GM12873 (cell line): ENCODE measurements at regions not wholly inside any gene's neighbourhood (a gene's known extent, or its start where the extent isn't known, plus 50 kb on each side); places are given as distances from the start of the nearest gene placed in this dataset.

Source experiments
- TF ChIP-seq, protein P1 (sequence below): IDR thresholded peaks from 2 replicates; pipeline ENCODE4 v1.5.1; 2012; ENCODE audit warnings: low read depth, mild to moderate bottlenecking, moderate library complexity, low read length, control low read depth; ENCODE audit not compliant: insufficient read depth; ENCODE audit errors: missing control alignments

DNA sequence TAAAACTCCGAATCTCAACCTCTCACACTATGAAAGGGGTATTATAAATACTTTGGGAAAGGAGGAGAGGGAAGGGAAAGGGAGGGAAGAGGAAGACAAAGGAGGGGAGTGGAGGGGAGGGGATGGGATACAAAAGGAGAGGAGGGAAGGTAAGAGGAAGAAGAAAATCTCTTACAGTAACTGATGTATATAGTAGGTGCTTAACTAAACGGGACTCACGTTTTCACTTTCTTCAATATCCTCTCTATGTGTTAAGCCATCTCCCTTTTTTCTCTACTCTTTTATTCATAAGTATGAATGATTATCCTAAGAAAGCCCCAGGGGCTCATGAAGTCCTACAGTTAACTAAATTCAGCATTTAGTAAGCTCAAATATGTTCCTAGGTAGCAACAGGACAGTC is 729.6 kb upstream of the NR2F2 start:
- TF ChIP-seq, protein P1, sequence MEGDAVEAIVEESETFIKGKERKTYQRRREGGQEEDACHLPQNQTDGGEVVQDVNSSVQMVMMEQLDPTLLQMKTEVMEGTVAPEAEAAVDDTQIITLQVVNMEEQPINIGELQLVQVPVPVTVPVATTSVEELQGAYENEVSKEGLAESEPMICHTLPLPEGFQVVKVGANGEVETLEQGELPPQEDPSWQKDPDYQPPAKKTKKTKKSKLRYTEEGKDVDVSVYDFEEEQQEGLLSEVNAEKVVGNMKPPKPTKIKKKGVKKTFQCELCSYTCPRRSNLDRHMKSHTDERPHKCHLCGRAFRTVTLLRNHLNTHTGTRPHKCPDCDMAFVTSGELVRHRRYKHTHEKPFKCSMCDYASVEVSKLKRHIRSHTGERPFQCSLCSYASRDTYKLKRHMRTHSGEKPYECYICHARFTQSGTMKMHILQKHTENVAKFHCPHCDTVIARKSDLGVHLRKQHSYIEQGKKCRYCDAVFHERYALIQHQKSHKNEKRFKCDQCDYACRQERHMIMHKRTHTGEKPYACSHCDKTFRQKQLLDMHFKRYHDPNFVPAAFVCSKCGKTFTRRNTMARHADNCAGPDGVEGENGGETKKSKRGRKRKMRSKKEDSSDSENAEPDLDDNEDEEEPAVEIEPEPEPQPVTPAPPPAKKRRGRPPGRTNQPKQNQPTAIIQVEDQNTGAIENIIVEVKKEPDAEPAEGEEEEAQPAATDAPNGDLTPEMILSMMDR = no peak

DNA sequence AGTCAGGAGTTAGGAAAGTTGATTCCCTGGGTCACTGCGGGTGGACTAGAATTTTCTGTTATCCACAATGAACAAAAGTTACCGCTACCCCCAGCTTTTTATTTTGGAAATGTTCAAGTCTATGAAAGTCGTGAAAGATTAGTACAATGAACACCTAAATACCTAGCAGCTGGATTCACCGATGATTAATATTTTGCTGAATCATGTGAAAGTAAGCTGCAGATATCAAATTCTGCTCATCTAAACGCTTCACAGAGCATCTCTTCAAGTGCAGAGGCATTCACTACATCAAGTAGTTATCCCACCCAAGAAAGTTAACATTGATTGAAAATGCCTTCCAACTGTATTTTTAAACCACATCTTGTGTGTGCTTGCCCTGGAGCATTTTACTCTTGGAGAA is 729.0 kb upstream of the NR2F2 start:
- TF ChIP-seq, protein P1 = no peak

DNA sequence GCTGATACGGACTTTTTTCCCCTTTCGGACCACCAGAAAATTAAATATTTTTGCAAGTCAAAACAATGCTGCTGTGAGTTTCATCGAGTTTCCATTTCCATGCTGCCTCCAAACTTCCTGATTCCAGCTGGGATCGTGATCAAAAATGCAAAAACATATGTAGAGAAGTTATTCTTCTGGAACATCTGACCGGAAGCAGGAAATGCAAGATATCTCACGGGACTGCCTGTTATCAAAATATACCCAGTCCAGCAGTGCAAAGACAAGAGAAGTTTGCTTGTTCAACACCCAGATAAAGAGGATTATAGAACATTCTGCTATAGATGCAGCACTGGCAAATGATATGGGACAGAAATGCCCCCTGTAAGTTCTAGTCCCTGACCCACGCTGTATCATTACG is 726.7 kb upstream of the NR2F2 start:
- TF ChIP-seq, protein P1 = no peak

DNA sequence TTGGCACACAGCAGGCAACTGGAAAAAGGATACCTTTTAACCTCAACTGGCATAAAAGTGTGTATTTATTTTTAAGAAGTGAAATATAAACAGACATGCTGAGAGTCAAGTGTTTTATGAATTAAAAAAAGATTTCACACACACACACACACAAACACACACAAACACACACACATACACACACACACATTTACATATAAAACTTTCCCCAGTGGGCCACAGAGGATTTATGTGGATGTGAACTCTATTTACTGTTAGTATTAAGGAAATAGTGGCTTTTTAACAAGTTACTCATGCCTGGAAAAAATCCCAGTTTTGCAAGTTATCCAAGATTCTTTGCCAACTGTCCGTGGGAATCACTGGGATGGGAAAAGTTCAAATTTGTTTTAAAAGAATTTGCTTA is 725.9 kb upstream of the NR2F2 start:
- TF ChIP-seq, protein P1 = no peak

DNA sequence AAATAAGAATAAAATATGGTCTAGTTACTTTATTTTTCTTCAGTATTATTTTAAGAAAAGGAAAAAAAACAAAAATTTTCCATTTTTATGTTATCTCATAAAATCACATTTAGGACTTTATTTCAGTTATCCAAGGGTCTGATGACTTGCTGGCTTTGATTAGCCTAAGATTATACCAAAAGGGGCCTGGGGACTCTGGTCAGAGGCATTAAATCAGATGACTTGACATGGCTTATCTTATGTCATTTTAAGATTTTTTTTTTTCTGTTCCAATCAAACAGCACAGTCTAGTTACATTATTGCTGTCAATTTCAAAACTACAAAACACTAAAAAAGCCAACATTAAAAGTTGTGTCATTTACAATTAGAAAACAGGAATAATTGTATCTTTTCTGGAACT is 725.4 kb upstream of the NR2F2 start:
- TF ChIP-seq, protein P1 = no peak

DNA sequence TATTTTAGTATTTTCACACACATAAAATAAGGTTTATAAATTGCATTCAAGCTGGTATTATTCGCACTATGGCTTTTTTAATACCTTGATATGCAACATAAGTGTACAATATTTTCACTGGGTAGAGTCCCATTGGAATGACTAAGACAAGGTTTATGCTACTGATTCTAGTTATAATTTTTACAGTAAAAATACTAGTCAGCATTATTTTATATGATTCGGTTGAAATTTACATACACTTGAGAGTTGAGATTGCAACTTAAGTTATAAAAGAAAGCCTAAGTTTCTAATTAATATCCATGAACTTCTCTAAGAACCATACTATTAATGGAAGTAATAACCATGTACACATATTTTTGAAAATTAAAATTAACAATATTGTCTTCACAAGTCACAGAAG is 723.9 kb upstream of the NR2F2 start:
- TF ChIP-seq, protein P1 = no peak

DNA sequence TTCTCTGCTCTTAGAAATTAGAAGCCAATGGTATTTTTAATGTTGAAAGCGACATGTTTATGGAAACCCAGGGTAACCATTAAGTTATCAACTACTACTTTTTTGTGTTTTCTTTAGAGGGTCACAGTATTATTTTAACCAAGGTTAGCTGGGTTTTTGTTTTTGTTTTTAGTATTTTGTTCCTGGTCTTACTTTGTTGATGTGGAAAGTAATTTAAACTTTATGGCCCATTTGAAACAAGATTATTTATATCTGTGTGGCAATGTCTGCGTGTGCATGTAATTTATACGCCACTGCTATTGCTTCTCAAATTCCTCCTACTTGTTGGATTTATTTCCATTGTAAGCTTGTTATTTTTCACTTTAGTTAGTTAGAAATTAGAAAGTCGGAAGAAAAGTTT is 722.1 kb upstream of the NR2F2 start:
- TF ChIP-seq, protein P1 = no peak
